ENCODE measurements at regions not wholly inside any gene's neighbourhood (a gene's known extent, or its start where the extent isn't known, plus 50 kb on each side); places are given as distances from the start of the nearest gene placed in this dataset.

GRCh38 chr15:97712530-97712929 lies 248.0 kb upstream of the ARRDC4 start:
- no peak for TF ChIP-seq TSHZ2 (CRISPR knock-in tag; IDR thresholded peaks at IDR 0.05)
- TF ChIP-seq ZFP3 (CRISPR knock-in tag; IDR thresholded peaks at IDR 0.05), result no peak
- no peak for TF ChIP-seq ZC3H10 (CRISPR knock-in tag; IDR thresholded peaks at IDR 0.05)
- TF ChIP-seq ISL1 (CRISPR knock-in tag; IDR thresholded peaks at IDR 0.05), result no peak
- no peak for TF ChIP-seq ZNF8 (CRISPR knock-in tag; IDR thresholded peaks at IDR 0.05)
- TF ChIP-seq OSR1 (CRISPR knock-in tag; IDR thresholded peaks at IDR 0.05), result no peak
- TF ChIP-seq ESRRG (CRISPR knock-in tag; IDR thresholded peaks at IDR 0.05), result no peak
- no peak for TF ChIP-seq ZFP30 (CRISPR knock-in tag; IDR thresholded peaks at IDR 0.05)
- TF ChIP-seq PATZ1 (CRISPR knock-in tag; IDR thresholded peaks at IDR 0.05; ENCODE audit: borderline replicate concordance), result no peak
- no peak for TF ChIP-seq POU6F1 (CRISPR knock-in tag; IDR thresholded peaks at IDR 0.05; ENCODE audit: borderline replicate concordance, low read depth)
- TF ChIP-seq CREB5 (CRISPR knock-in tag; IDR thresholded peaks at IDR 0.05; ENCODE audit: low read depth), result no peak
- no peak for TF ChIP-seq CSRNP3 (CRISPR knock-in tag; IDR thresholded peaks at IDR 0.05)
- TF ChIP-seq SNAI2 (CRISPR knock-in tag; IDR thresholded peaks at IDR 0.05), result no peak

Measured in SK-N-SH treated with all-trans-retinoic acid at 6 μM for 48 hours (cell line).